Fibroblast of skin of scalp (primary cell): ENCODE measurements at regions not wholly inside any gene's neighbourhood (a gene's known extent, or its start where the extent isn't known, plus 50 kb on each side); places are given as distances from the start of the nearest gene placed in this dataset.
"Not testable (repeated sequence)": the region's sequence is repeated elsewhere in the genome, so short reads cannot be mapped to it uniquely, and the experiment has no call there.

Source experiments
- DNase-seq: peaks from one replicate; pipeline ENCODE4 v3.0.0-alpha.2; 2013

DNA sequence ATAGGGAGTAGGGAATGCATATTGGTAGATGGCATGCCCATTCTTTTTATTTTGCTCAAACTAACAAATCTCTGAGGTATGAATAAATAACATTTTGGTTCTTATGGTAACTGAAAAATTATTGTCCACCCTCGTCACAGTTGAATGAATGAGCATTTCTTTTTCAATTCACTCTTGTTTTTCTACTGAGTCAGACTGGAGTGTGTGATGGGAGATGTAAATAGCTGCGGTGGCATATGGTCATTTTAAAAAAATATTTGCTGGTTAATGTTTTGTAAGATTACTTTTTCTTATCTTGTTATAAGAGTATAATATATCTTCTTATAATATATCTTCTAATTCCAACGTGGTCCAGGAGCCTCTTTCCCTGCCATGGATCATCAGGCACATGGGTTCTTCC, 586.5 kb downstream of the SLITRK5 start:
- DNase-seq: no peak

DNA sequence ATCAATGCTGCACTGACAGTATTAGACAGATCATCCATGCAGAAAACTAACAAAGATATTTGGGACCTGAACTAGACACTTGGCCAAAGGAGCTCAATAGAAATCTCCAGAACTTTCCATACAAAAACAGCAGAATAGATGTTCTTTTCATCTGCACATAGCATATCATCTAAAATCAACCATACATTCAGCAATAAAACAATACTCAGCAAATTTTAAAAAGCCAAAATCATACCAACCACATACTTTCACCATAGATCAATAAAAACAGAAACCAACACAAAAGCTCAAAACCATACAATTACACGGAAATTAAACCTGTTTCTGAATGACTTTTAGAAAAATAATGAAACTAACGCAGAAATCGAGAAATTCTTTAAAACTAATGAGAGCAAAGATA, 592.6 kb downstream of the SLITRK5 start:
- no peak for DNase-seq

DNA sequence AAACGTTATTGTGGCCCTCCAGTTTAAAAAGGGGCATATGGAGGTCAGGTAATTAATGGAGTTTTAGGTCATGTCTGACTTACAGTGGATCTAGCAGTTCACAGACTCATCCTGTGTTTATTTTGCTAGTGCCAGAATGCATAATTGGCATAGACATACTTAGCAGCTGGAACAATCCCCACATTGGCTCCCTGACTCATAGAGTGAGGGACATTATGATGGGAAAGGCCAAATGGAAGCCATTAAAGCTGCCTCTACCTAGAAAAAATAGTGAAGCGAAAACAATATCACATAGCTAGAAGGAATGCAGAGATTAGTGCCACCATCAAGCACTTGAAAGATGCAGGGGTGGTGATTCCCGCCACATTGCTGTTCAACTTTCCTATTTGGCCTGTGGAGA, 610.7 kb downstream of the SLITRK5 start:
- DNase-seq: no peak

DNA sequence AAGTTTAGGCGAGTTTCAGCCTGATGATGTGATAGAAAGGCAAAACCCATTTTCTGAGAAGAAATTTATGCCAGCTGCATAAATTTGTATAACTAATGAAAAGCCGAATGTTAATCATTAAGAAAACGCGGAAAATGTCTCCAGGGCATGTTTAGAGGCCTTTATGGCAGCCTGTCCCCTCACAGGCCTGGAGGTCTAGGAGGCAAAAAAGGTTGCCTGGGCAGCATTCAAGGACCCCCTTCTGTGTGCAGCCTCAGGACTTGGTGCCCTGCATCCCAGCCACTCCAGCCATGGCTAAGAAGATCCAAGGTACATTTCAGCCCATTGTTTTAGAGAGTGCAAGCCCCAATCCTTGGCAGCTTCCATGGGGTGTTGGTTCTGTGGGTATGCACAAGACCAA, 614.2 kb downstream of the SLITRK5 start:
- DNase-seq: no peak

DNA sequence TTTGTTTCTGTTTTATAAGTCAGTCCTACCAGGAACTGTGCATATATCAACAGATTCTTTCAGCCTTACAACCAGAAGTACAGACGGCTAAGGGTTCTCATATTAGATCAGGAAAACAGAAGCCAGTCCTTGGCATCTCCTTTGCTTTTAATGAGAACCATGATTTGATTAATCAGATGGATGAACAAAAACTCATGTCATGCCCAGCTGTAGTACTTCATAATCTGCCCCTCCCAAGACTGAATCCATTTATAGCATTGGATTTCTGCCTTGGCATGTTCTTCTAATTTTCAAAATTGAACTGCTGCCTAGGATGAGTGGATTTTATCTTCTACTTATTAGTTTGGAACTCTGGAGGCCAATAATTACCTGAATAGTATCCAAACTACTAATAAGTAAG, 617.2 kb downstream of the SLITRK5 start:
- no peak for DNase-seq

DNA sequence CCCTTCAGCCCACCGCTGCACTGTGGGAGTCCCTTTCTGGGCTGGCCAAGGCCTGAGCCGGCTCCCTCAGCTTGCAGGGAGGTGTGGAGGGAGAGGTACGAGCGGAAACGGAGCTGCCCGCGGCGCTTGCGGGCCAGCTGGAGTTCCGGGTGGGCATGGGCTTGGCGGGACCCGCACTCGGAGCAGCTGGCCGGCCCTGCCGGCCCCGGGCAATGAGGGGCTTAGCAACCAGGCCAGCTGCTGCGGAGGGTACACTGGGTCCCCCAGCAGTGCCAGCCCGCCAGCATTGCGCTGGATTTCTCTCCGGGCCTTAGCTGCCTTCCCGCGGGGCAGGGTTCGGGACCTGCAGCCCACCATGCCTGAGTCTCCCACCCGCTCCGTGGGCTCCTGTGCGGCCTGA, 620.6 kb downstream of the SLITRK5 start:
- not testable (repeated sequence) for DNase-seq

DNA sequence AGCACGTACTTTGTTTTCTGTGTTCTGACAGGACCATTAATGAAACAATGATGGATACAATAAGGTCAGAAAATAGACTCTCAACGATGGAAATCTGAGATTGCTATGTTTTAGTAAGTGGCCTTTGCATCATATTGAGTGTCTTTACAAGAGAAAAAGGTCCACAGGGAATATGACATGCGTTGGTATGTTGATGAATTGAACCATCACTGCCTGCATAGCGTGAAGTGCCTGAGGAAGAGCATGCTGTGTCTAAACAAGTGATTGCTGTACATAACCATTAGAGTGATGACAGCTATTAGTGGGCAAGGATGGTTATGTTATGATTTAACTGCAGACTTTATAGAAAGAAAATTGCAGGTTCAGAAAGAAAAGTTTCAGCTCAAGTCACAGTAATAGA, 623.2 kb downstream of the SLITRK5 start:
- DNase-seq: no peak

DNA sequence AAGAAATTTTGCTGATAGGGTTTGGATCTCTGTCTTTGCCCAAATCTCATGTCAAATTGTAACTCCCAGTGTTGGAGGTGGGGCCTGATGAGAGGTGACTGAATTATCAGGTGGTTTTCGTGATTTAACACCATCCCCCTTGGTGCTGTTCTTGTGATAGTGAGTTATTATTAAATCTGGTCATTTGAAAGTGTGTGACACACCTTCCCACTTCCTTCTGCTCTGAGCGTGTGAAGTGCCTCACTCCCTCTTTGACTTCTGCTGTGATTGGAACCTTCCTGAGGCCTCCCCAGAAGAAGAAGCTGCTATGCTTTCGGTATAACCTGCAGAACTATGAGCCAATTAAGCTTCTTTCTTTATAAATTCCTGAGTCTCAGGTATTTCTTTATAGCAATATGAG, 632.0 kb downstream of the SLITRK5 start:
- no peak for DNase-seq

DNA sequence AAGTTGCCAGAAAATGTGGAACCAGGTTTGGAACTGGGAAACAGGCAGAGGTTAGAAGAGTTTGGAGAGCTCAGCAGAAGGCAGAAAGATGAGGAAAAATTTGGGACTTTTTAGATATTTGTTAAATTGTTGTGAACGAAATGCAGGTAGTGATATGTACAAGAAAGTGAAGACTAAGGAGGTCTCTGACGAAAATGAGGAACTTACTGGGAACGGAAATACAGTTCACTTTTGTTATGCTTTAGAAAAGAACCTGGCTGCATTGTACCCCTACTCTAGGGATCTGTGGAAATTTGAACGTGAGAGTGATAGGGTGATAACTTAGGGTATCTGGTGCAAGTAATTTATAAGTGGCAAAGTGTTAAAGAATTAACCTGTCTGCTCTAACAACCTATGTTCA, 632.4 kb downstream of the SLITRK5 start:
- no peak for DNase-seq

DNA sequence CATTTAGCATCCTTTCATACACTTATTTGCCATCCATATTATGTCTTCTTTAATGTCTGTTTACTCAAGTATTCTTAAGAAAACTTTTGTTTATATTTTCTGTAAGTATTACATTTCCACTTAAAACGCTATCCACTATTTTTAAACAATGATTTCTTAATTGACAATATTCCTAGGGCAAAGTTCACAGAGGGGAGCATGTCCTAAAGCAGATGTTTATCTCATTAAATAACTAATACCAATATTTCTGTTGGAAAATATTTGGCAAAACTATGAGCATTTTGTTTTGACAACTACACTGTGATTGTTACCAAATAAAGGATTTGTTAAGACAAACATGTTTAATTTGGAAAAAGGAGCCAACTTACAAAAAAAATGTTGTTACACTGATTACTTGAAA, 643.3 kb downstream of the SLITRK5 start:
- DNase-seq: no peak

DNA sequence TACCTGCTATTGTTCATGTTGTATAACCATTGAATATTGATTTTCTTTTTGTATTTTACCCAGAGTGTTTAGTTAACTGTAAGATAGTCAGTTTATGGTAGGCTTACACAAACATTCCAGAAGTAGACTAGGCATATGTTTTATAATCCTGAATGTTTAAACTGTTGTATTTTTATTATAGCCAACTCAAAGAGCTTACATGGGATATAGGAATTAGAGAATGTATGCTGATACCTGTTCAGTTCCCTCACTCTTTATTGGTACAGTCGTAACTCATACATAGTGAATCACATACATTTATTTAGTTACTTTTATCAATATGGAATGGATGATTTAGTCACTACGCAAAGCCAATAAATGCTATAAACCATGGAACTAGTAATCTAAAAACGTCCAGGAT, 657.9 kb downstream of the SLITRK5 start:
- no peak for DNase-seq

DNA sequence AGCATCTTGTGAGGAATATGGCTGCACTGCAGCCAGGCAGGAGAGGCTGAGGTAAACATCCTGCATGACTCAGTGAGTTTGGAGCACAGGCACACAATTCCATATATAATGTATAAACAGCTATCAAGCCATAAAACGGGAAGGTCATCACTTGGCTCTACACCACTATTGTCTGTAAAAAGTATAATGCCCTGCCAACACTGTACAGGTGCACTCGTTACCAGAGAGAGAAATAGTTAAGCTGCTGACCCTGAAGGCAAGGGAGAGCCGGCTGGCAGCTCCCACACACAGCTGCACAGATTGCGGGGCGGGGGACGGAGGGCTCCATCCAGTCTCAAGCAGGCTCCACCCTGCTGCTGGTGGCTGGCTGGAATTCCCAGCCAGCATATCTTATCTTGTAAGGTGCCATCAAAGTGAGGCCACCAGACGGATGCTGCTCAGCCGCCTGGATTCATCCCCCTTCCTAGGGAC, 668.1 kb downstream of the SLITRK5 start:
- DNase-seq: no peak

DNA sequence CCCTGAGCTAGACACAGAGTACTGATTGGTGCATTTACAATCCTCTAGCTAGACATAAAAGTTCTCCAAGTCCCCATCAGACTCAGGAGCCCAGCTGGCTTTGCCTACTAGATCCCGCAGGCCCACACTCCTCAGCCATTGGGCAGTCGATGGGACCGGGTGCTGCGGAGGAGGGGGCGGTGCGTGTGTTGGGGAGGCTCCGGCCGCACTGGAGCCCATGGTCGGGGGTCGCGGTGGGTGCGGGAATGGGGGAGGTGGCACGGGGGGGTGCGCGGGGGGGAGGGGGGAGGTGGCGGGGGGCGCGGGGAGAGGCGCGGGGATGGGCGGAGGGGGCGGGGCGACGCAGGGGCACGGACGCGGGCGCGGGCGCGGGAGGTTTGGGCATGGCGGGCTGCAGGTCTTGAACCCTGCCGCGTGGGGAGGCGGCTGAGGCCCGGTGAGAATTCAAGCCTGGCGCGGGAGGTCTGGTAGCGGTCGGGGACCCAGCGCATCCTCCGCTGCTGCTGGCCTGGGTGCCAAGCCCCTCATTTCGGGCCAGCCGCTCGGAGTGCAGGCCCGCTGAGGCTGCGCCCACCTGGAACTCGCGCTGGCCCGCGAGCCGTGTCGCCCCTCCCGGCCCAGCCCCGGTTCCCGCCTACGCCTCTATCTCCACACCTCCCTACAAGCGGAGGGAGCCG, 674.1 kb downstream of the SLITRK5 start:
- DNase-seq: no peak

DNA sequence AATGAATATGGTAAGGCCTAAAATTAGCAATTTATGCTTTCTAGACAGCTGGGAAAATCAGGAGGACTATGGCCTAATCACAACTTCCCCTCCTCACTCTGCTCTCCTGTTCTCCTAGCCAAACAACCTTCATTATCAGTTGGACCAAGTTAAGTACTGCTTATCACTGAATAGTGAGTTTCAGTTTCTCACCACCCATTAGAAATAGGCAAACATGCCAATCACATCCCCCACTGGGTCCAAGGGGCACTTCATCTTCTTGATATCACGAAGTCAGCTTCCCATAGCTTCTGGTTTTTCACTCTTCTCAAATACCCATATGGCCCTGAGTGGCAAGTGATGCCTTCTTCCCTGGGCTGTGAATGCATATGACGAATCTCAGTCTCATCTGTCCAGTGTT, 689.6 kb downstream of the SLITRK5 start:
- no peak for DNase-seq

DNA sequence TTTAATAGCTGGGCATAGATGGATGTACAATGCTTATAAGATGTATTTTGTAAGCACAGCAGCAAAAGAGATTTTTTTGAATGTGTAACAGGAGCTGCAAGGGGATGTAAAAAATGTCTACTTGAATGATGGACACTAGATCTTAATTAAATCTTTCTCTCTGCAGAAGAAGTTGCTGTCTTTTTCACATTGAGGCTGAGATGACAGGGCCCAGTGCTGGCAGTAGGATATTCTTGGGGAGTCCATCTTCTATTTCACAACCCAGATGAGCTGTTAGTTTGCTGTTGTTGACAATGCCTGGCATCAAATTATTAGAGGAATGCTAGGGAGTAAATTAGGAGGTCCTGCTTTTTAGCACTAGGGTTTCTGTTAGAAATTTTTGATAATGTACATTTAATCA, 698.7 kb downstream of the SLITRK5 start:
- no peak for DNase-seq

DNA sequence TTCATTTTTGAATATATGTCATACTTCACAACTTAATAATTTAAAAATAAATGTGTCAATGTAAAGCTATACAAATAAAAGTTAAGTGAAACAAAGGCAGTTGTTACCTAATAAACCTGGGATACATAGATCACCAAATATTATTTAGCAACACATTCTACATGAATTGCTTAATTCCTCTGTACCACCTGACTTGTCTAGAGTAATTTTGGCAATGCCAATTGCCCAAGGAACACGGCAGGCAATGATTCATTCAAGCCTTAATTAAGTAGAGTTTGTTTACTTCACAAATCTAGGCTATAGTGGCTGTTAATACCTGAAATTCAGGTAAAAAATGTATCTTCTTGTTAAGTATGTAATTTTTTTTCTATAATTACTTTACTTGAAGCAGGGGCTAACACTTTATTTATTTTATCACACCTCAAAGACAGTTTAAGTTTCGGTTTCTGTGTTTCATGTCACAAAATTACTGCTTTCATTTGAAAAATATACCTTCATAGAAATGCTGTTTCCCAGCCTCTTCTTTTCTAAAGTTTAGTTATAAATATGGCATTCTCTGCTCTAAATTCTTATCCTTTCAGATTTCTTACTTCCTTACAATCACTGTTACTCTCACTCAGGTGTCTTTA, 705.7 kb downstream of the SLITRK5 start:
- no peak for DNase-seq

DNA sequence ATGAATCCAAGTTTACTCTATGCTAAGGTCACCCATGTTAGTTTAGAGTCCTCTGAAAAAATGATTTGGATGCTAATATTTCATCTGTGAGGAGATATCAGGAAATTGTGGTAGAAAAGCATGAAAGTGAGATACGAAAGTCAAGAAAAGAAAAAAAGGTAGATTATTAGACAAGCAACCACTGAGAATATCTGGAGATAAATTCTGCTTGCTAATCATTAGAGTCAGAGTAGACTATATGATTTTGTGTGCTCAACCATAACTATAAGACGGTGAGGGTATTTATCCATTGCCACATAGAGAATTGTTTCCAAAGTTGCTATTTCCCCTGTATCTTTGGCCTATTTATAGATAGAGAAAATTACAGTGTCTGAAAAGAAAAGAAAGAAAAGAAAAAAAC, 706.7 kb downstream of the SLITRK5 start:
- DNase-seq: no peak

DNA sequence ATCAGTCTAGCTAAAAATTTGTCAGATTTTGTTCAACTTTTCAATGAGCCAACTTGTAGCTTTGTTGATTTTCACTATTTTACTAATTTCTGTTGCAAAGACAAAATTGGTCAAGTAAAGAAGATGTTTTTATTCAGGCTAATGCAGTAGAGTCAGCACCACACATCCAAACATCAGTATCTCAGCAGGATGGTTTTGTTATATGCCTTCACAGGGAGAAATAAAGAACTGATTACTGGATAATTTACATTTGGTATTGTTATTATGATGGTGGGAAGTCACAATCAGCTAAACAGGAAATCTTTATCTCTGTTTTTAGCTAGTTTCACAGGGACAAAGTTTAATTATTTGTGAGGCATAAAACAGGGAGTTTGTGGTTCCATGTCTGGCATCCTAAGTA, 713.4 kb downstream of the SLITRK5 start:
- DNase-seq: no peak

DNA sequence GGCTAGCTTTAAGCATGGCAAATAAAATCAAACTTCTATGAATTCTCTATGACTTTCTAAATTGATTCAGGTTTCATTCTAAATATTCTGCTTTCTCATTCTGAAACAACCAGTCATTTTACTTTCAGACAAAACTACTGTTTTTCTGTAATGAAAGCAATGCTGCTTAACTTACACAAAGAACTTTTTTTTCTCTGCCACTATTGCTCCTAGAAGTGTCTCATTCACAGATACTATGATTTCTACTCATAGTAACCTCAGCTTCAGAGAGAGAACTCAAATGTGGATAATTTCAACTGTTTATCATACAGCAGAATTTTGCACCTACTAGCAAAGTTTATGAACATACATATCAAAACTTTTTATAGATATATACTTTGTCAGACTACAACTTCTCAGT, 724.6 kb downstream of the SLITRK5 start:
- no peak for DNase-seq

DNA sequence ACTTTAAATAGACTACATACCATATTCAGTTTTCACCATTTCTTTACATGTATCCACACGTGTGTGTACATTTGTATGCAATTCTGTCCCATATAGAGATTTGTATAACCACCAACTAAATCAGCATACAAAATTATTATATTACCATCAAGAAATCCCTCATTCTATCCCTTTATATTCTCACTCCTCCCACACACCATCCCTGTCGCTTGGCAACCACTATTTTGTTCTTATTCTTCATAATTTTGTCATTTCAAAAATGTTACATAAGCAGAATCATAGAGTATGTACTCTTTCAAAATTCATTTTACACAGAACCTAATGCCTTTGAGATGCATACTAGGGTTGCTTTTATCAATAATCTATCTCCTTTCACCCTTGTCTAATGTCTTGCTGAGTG, 740.5 kb downstream of the SLITRK5 start:
- no peak for DNase-seq

DNA sequence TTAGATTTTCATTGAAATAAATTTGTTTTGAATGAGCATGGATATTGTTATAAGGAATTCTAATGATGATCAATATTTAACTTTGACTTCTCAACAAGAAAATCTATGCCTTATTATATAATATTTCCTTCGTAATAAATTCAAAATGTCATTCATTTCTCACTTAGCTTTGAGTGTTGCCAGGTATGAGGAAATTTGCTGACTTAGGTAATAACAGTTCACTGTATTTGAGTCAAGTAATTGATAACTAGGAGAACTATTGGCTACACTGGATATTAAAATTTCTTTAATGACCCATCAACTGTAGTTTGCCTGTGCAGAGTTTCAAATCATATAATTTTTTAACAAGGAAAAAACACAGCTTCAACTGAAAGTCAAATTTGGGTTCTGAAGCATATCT, 746.6 kb downstream of the SLITRK5 start:
- DNase-seq: no peak

DNA sequence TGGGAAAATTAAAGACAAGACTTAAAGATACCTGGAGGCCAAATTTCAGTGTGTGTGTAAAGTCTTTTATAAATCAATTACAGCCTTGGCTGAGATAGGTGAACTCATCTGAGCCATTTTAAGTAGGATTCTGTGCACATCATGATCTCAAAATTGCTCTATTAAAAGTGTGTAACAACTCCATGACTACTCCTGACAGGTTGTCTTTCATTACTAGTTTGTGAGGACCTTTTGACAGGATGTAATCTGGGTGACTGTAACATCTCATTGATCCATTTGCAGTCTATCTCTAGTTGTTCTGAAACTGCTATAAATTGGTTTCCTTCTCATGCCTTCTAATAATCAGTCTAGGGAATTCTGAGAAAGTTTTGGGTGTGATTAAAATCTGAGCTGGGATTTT, 753.3 kb downstream of the SLITRK5 start:
- no peak for DNase-seq

DNA sequence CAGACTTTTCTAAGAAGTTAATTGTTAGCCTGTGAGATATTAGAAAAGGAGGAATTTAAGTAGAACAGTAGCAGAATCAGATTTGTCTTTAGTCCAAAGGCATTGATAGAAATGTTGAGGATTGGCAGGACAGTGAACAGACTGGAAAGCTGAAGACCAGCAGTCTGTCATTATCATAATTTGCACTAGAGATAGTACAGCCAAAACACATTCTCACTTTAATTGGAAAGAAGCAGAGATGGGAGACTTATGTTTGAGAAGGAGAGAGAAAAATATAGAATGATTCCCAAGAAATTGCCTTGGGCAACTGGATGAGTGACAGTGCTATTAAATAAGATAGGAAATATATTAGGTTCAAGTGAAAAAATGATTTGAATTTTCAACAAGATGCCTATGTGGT, 755.5 kb downstream of the SLITRK5 start:
- no peak for DNase-seq

DNA sequence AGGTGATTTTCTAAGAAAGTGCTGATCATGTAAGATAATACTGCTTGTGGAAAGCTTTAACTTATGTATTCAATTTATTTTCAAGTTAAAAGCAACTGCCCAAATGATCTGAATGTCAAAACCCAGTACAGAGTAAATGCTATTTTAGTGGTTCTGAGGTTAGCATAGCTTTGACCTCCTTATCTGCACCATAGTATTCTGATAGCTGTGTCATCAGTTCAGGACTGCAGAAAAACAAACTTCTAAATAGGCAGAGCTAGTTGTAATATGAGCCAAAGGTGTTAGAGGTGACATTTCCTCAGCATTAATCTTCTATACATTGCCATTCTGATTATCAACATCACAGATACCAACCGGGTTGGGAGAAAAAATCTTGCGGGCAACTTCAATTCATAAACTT, 758.7 kb downstream of the SLITRK5 start:
- DNase-seq: no peak

DNA sequence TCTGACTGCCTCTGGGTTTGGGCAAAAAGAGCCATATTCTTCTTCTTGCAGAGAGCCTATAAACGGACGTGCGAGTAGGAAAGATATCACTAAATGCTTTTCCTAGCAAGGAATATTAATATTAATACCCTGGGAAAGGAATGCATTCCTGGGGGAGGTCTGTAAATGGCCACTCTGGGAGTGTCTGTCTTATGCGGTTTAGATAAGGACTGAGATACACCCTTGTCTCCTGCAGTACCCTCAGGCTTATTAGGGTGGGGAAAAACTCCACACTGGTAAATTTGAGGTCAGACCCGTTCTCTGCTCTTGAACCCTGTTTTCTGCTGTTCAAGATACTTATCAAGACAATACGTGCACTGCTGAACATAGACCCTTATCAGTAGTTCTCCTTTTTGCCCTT, 763.8 kb downstream of the SLITRK5 start:
- no peak for DNase-seq
